Right renal cortex interstitium (tissue), 3 donors: ENCODE measurements at regions not wholly inside any gene's neighbourhood (a gene's known extent, or its start where the extent isn't known, plus 50 kb on each side); places are given as distances from the start of the nearest gene placed in this dataset.

Source experiments
- DNase-seq, 3 donors: peaks; one replicate each; pipeline ENCODE4 v3.0.0-alpha.2; 2013; ENCODE audit warnings: low read depth in 3 of 3, low spot score in 2 of 3

- no peak for DNase-seq
Observed at GRCh38 chr21:25384782-25385181, 222.5 kb downstream of the MRPL39 start.

GRCh38 chr21:25383545-25383944 lies 223.7 kb downstream of the MRPL39 start:
- no peak for DNase-seq

GRCh38 chr21:25381936-25382452 lies 225.3 kb downstream of the MRPL39 start:
- DNase-seq = no peak

GRCh38 chr21:25375675-25376074 lies 231.6 kb downstream of the MRPL39 start:
- no peak for DNase-seq

GRCh38 chr21:25373126-25374082 lies 233.9 kb downstream of the MRPL39 start:
- DNase-seq = no peak

- peak in 1 of 3 donors; percentile 12 for DNase-seq
Observed at GRCh38 chr21:25371841-25372425, 235.3 kb downstream of the MRPL39 start.

GRCh38 chr21:25370311-25370744 lies 237.0 kb downstream of the MRPL39 start:
- DNase-seq = no peak

GRCh38 chr21:25369524-25370300 lies 237.6 kb downstream of the MRPL39 start:
- no peak for DNase-seq

GRCh38 chr21:25368531-25368930 lies 238.8 kb downstream of the MRPL39 start:
- no peak for DNase-seq

GRCh38 chr21:25366116-25366515 lies 241.2 kb downstream of the MRPL39 start:
- DNase-seq = no peak

- no peak for DNase-seq
Observed at GRCh38 chr21:25362375-25363267, 244.7 kb downstream of the MRPL39 start.

- no peak for DNase-seq
Observed at GRCh38 chr21:25361765-25362164, 245.5 kb downstream of the MRPL39 start.

- no peak for DNase-seq
Observed at GRCh38 chr21:25361097-25361496, 246.2 kb downstream of the MRPL39 start.

GRCh38 chr21:25360593-25360992 lies 246.7 kb downstream of the MRPL39 start:
- DNase-seq = no peak

- no peak for DNase-seq
Observed at GRCh38 chr21:25359724-25360123, 247.6 kb downstream of the MRPL39 start.

- DNase-seq = no peak
Observed at GRCh38 chr21:25350056-25350455, 257.2 kb downstream of the MRPL39 start.

GRCh38 chr21:25343774-25344545 lies 263.3 kb downstream of the MRPL39 start:
- DNase-seq = no peak

GRCh38 chr21:25342816-25343215 lies 264.5 kb downstream of the MRPL39 start:
- no peak for DNase-seq

- no peak for DNase-seq
Observed at GRCh38 chr21:25341981-25342380, 265.3 kb downstream of the MRPL39 start.
